ENCODE measurements at regions not wholly inside any gene's neighbourhood (a gene's known extent, or its start where the extent isn't known, plus 50 kb on each side); places are given as distances from the start of the nearest gene placed in this dataset.

- TF ChIP-seq CTCF (IDR thresholded peaks at IDR 0.05) (no peak), POLR2AphosphoS5 (IDR thresholded peaks at IDR 0.05) (no peak), POLR2A (IDR thresholded peaks at IDR 0.05; ENCODE audit: low read depth) (no peak), EP300 (IDR thresholded peaks at IDR 0.05) (no peak)
Measured at GRCh38 chr2:9086465-9086864, 83.0 kb upstream of the MBOAT2 start.

Data from esophagus muscularis mucosa (tissue), 4 donors.